ENCODE measurements at regions not wholly inside any gene's neighbourhood (a gene's known extent, or its start where the extent isn't known, plus 50 kb on each side); places are given as distances from the start of the nearest gene placed in this dataset.
"Not testable (repeated sequence)": the region's sequence is repeated elsewhere in the genome, so short reads cannot be mapped to it uniquely, and the experiment has no call there.

DNA sequence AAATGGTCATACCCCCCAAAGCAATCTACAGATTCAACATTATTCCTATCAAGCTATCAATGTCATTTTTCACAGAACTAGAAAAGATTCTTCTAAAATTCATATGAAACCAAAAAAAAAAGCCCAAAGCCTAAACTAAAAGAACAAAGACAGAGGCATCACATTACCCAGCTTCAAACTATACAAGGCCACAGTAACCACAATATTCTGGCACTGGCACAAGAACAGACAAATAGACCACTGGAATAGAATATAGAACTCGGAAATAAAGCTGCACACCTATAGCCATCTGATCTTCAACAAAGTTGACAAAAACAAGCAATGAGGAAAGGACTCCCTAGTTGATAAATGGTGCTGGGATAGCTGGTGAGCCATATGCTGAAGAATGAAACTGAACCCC, 89.2 kb upstream of the PCED1B start:
- DNase-seq: no peak

- not testable (repeated sequence) for DNase-seq
Observed at GRCh38 chr12:46992051-46992450, 87.4 kb upstream of the PCED1B start.

DNA sequence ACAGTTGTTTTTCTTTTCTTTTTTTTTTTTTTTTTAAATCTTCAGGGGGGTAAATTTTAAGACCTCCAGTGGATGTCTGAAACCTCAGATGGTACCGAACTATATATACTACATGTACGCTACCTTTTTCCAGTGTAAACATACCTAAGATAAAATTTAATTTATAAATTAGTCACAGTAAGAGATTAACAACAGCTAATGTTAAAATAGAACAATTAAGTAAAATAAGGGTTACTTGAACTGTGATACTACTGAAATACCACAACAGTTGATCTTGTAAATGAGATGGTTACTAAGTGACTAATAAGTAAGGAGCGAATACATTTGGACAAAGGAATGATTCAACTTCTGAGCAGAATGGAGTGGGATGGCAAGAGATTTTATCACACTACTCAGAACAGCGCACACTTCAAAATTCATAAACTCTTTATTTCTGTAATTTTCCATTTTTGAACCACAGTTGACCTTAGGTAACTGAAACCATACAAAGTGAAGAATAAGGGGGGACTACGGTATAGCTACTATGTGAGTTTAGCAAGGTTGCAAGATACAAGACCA, 80.5 kb upstream of the PCED1B start:
- DNase-seq: no peak

GRCh38 chr12:47004634-47005033, 74.8 kb upstream of the PCED1B start:
- DNase-seq: no peak

DNA sequence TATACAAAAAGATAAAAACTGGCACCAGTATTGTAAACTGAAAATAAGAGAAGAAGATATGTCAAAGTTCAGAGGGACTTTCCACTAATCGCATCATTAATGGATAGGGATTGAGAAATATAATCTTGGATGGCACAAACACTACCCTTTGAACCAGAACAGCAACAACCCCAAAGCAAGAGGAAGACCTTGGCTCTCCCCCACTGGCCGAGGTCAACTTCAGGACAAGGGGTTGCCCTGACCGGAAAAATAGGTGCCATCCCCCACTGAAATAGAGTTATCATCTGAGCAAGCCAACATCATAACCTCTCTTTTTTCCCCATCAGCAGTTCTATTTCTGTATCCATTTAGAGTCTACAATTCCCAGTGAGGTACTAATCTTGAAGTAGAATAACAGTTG, 72.4 kb upstream of the PCED1B start:
- DNase-seq: no peak

DNA sequence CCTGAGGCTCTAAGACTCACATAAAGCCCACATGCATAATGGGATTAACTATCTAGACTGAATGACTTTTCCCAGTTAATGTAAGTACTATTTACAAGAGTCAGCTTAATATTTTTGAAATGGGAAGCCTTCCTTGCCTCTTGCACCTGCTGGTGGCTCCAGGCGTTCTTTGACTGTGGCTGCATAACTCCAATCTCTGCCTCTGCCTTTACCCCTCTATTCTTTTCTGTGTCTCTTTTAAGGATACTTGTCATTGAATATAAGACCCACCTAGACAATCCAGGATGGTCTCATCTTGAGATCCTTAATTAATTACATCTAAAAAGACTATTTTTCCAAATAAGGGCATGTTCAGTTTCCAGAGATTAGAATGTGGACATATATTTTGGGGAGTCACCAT, 66.9 kb upstream of the PCED1B start:
- no peak for DNase-seq

- no peak for DNase-seq
Observed at GRCh38 chr12:47014474-47014873, 64.9 kb upstream of the PCED1B start.

GRCh38 chr12:47015381-47015780, 64.0 kb upstream of the PCED1B start:
- DNase-seq: peak; percentile 11

- DNase-seq: no peak
Observed at GRCh38 chr12:47017041-47017713, 62.2 kb upstream of the PCED1B start.

DNA sequence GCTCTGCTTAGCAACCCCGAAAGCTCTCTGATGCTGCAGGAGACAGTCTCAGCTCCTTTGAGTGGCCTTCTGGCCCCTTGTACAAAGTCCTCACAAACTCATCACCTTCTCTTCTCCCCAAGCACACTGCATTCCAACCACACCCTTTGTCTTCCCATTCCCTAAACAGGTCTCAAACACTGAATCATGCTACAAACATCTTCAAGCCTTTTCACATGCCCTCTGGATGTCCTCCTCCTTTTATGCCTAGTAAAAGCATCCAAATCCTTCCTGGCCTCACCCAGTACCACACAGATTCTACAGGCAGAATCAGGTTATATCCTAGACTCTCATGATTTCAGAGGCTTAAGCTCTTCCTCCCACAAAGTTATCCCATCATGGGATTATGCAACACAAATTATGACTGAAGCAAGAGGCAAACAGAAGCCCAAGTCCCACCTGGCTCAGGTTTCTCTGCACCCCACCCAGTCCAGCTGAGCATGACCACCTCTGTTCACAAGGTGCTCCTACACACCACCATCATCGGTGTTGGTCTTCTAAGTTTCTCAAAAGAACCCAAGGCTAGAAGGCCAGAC, 61.4 kb upstream of the PCED1B start:
- no peak for DNase-seq

GRCh38 chr12:47020211-47020821, 59.1 kb upstream of the PCED1B start:
- DNase-seq: no peak

DNA sequence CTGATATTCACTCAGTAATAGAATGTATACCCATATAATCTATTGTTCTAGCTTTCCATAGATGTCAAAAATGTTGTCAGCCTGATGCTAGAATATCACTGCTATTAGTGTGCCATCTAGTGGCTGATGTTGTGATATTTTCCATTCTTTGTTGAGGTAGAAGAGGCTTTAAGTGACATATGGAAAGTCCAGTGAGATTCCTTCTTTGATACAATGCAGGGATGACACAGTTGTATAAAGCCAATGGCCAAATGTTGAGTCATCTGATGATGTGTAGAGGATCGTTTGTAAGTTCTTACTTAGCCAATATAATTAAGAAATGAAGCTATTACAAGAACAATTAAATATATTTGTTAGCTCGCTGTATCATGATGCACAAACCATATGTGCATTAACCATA, 58.1 kb upstream of the PCED1B start:
- DNase-seq: peak; percentile 90

DNA sequence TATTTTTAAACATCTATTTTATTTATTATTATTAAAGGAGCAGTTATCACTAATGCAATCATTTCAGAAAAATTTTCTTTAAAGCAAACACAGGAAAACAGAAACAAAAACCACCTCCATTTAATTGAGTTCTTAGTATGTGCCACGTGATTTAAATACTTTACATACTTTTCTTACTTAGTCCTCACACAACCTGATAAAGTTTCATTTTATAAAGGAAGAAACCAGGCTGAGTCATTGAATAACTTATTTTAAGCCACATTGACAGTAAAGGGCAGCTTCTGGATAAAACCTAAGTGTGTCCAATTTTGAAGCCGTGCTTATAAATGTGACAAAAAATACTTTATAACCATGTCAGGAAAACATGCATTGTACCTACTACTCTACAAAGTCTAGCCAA, 57.1 kb upstream of the PCED1B start:
- DNase-seq: no peak

GRCh38 chr12:47023311-47023710, 56.1 kb upstream of the PCED1B start:
- no peak for DNase-seq

GRCh38 chr12:47023953-47024352, 55.5 kb upstream of the PCED1B start:
- no peak for DNase-seq

- DNase-seq: no peak
Observed at GRCh38 chr12:47024463-47024862, 55.0 kb upstream of the PCED1B start.

DNA sequence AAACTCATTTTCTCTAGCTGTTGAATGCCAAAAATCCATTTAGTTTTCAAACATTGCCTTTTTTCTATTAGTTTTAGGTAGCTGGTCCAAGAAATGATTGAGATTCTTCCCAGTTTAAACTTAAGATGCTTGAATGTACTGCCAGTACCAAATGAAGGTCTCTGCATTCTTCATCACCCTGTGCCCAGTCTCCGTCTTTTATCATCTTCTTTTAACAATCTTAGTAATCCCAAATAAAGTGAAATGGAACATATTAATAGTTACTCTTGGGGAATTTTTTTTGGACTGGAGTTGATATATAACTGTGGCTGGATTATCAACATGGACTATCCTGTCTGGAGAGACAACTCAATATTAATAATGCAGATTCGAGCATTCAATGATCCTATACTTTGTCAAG, 54.1 kb upstream of the PCED1B start:
- no peak for DNase-seq

GRCh38 chr12:47025798-47026197, 53.6 kb upstream of the PCED1B start:
- DNase-seq: no peak

GRCh38 chr12:47026291-47026690, 53.1 kb upstream of the PCED1B start:
- no peak for DNase-seq
